ENCODE measurements at regions not wholly inside any gene's neighbourhood (a gene's known extent, or its start where the extent isn't known, plus 50 kb on each side); places are given as distances from the start of the nearest gene placed in this dataset.
A peak's percentile ranks its signal among the peaks of the same experiment; 100 is the strongest.
"Not testable (repeated sequence)": the region's sequence is repeated elsewhere in the genome, so short reads cannot be mapped to it uniquely, and the experiment has no call there.

DNA sequence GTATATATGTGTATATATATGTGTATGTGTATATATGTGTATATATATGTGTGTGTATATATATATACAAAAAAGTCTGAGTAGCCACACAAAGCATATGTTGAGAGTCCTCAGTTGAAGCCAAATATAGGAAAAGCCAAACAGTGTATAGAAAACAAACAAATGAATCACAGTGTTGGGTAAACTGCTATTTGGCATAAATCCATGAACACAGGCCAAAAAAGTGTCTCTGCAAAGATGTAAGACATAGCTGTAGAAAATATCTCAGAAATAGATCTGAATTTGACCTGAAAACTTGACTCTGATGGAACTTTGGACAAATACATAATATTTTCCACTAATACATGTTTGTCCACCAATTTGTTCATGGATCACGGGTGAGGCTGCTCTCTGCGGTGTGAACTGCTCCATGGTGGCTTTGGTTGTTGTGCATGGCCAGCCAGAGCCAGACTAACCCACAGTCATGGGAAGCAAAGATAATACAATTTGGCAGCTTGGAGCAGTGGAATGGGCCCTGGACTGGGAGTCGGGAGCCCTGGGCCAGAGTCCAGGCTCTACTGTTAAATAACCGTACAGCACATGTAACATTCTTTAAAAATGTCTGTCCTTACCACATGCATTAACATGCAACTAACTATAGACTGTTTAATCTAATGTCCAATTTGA lies 76.9 kb upstream of the EED start:
- peak; percentile 41 for DNase-seq (ENCODE audit: low read depth, low spot score)
- Histone ChIP-seq H2AFZ (ENCODE audit: low read depth, low read length) (no peak overlapping the region), H3K4me3 (replicated peaks in 1 of 3; ENCODE audit: insufficient read depth in 1 of 3, low read depth in 1 of 3, low read length in 3 of 3) (no peak overlapping the region), H3K9me3 (replicated peaks; ENCODE audit: control insufficient read depth, insufficient read depth, low read length) (no peaks in the 10 kb centered on the region), H3K9ac (replicated peaks; ENCODE audit: extremely low read depth, insufficient read depth, low read length) (no peak overlapping the region), H3K36me3 (ENCODE audit: control insufficient read depth in 2 of 2, extremely low read depth in 1 of 2, insufficient read depth in 2 of 2, low read length in 2 of 2) (no peaks in the 10 kb centered on the region), H3K27me3 (ENCODE audit: control insufficient read depth in 2 of 2, insufficient read depth in 2 of 2, low read length in 2 of 2) (no peaks in the 10 kb centered on the region), H3K4me2 (ENCODE audit: insufficient read depth, low read length) (no peak overlapping the region), H3K27ac (ENCODE audit: insufficient read depth, low read depth, low read length) (no peak overlapping the region), H4K20me1 (replicated peaks; ENCODE audit: control insufficient read depth, extremely low read depth, insufficient read depth, low read length) (no peaks in the 10 kb centered on the region), H3K9me1 (replicated peaks; ENCODE audit: control insufficient read depth, extremely low read depth, insufficient read depth, low read length) (no peaks in the 10 kb centered on the region), H3K4me1 (ENCODE audit: control insufficient read depth, extremely low read depth, insufficient read depth, low read length) (peaks cover 6% of the 10 kb centered on the region), H3K79me2 (ENCODE audit: control insufficient read depth, insufficient read depth, low read length) (no peaks in the 10 kb centered on the region)
- dilution Hi-C loops (cut with MboI; ENCODE audit: extremely low pct_ligation_motif_present, low sequenced_read_pairs), result no loop called here
- POLR2A ChIA-PET, result no interaction called here
- no TSS peak for BruUV-seq (replicated peaks)
- intact Hi-C loops (cut with micrococcal nuclease), result no loop called here
- no peak for TF ChIP-seq FOS (IDR thresholded peaks at IDR 0.05; ENCODE audit: borderline replicate concordance, insufficient read depth, low read length)
- no peak for TF ChIP-seq POLR2A (IDR thresholded peaks at IDR 0.05; ENCODE audit: low read depth, low read length)
- TF ChIP-seq MAX (IDR thresholded peaks at IDR 0.05; ENCODE audit: insufficient read depth, insufficient read length), result no peak
- TF ChIP-seq EZH2 (IDR thresholded peaks at IDR 0.05; ENCODE audit: borderline replicate concordance, low read depth, low read length, severe bottlenecking), result no peak
- TF ChIP-seq CTCF (IDR thresholded peaks at IDR 0.05; ENCODE audit: extremely low read depth in 1 of 2, insufficient read depth in 1 of 2, low read depth in 1 of 2, low read length in 2 of 2), result no peak
- no peak for TF ChIP-seq POLR2AphosphoS5 (IDR thresholded peaks at IDR 0.05; ENCODE audit: insufficient read depth, low read depth, low read length)
- no peak for TF ChIP-seq MYC (IDR thresholded peaks at IDR 0.05; ENCODE audit: low read depth, low read length)
- CTCF ChIA-PET, result interaction anchor here (2.3 kb wide), 1 partner anchor 126 kb away, joined by 5 read pairs; no protein-coding TSS in a partner anchor
- FAIRE-seq, result peak; percentile 55

GRCh38 chr11:86166287-86166686 lies 78.3 kb upstream of the EED start:
- H4K20me1 ChIP-seq (replicated peaks; ENCODE audit: control insufficient read depth, extremely low read depth, insufficient read depth, low read length); H2AFZ ChIP-seq (ENCODE audit: low read depth, low read length); H3K4me3 ChIP-seq (replicated peaks in 1 of 3; ENCODE audit: insufficient read depth in 1 of 3, low read depth in 1 of 3, low read length in 3 of 3); H3K9me3 ChIP-seq (replicated peaks; ENCODE audit: control insufficient read depth, insufficient read depth, low read length); H3K27ac ChIP-seq (ENCODE audit: insufficient read depth, low read depth, low read length); H3K36me3 ChIP-seq (ENCODE audit: control insufficient read depth in 2 of 2, extremely low read depth in 1 of 2, insufficient read depth in 2 of 2, low read length in 2 of 2); POLR2A ChIA-PET; H3K9ac ChIP-seq (replicated peaks; ENCODE audit: extremely low read depth, insufficient read depth, low read length); FAIRE-seq; H3K4me2 ChIP-seq (ENCODE audit: insufficient read depth, low read length); H3K4me1 ChIP-seq (ENCODE audit: control insufficient read depth, extremely low read depth, insufficient read depth, low read length); dilution Hi-C loops (cut with MboI; ENCODE audit: extremely low pct_ligation_motif_present, low sequenced_read_pairs); H3K27me3 ChIP-seq (ENCODE audit: control insufficient read depth in 2 of 2, insufficient read depth in 2 of 2, low read length in 2 of 2); H3K9me1 ChIP-seq (replicated peaks; ENCODE audit: control insufficient read depth, extremely low read depth, insufficient read depth, low read length); H3K79me2 ChIP-seq (ENCODE audit: control insufficient read depth, insufficient read depth, low read length); DNase-seq (ENCODE audit: low read depth, low spot score); intact Hi-C loops (cut with micrococcal nuclease); BruUV-seq (replicated peaks): not testable (repeated sequence)
- CTCF ChIA-PET, result interaction anchor here (1.3 kb wide), 1 partner anchor 14 kb away, joined by 5 read pairs; no protein-coding TSS in a partner anchor

Data from endothelial cell of umbilical vein (primary cell).